KMS-11 (cell line): ENCODE measurements at regions not wholly inside any gene's neighbourhood (a gene's known extent, or its start where the extent isn't known, plus 50 kb on each side); places are given as distances from the start of the nearest gene placed in this dataset.

Experiments
- H2AFZ ChIP-seq: fragments of 200-600 bp; sonication (generic); 2 replicates; pipeline ENCODE4 v1.6.1; 2016; ENCODE audit warnings: antibody characterized with exemption, mixed run types, low read depth
- H3K27ac ChIP-seq: fragments of 200-600 bp; sonication (generic); 2 replicates; pipeline ENCODE4 v1.6.1; 2016; ENCODE audit warnings: mild to moderate bottlenecking, mixed run types
- H3K27me3 ChIP-seq: fragments of 200-600 bp; sonication (generic); 2 replicates; pipeline ENCODE4 v1.6.1; 2017; ENCODE audit warnings: mild to moderate bottlenecking, low read depth, mixed run types, moderate library complexity; ENCODE audit not compliant: insufficient read depth
- H3K36me3 ChIP-seq: fragments of 200-600 bp; sonication (generic); 2 replicates; pipeline ENCODE4 v1.6.1; 2017; ENCODE audit warnings: mild to moderate bottlenecking, mixed run types; ENCODE audit not compliant: insufficient read depth
- H3K4me1 ChIP-seq: fragments of 200-600 bp; sonication (generic); 2 replicates; pipeline ENCODE4 v1.6.1; 2016; ENCODE audit warnings: mild to moderate bottlenecking, low read depth, mixed run types; ENCODE audit not compliant: poor library complexity, severe bottlenecking
- H3K4me2 ChIP-seq: fragments of 200-600 bp; sonication (generic); 2 replicates; pipeline ENCODE4 v1.7.0; 2016; ENCODE audit warnings: mild to moderate bottlenecking, mixed run types
- H3K4me3 ChIP-seq: fragments of 200-600 bp; sonication (generic); IDR thresholded peaks from 2 replicates; pipeline ENCODE4 v1.6.1; 2017; ENCODE audit warnings: low read depth, low read length, mixed read lengths; ENCODE audit not compliant: insufficient read depth
- H3K79me2 ChIP-seq: fragments of 200-600 bp; sonication (generic); 2 replicates; pipeline ENCODE4 v1.6.1; 2016; ENCODE audit warnings: low read depth, mixed run types; ENCODE audit not compliant: insufficient read depth
- H3K9ac ChIP-seq: fragments of 200-600 bp; sonication (generic); 2 replicates; pipeline ENCODE4 v1.6.1; 2016; ENCODE audit warnings: mild to moderate bottlenecking, mixed run types
- H4K20me1 ChIP-seq: fragments of 200-600 bp; sonication (generic); 2 replicates; pipeline ENCODE4 v1.6.1; 2016; ENCODE audit warnings: mild to moderate bottlenecking, mixed run types; ENCODE audit not compliant: insufficient read depth
- TF ChIP-seq, protein P1 (sequence below): fragments of 200-600 bp; sonication (generic); conservative IDR thresholded peaks from 2 replicates; pipeline ENCODE4 v1.6.1; 2017; ENCODE audit warnings: low read depth, mild to moderate bottlenecking, antibody characterized with exemption, low read length, moderate library complexity, mixed read lengths

DNA sequence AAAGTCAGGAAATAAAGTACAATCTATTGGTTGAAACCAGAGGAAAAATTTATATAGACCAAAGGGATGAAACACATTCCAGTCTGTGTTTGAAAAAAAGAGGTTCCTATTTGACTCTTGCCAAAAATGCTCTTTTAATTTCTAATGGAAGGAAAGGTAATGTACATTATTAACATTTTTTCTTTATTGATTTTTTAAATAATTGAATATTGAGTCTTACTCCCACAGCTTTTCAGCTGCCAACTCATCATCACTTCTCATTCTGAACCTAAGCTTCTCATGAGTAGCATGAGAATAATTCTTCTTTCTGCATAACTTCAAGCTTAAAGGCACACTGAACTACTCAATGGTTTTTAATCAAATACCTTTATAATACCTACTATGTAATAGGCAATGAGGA lies 49.8 kb upstream of the FHIP2A start:
- H3K9ac ChIP-seq = no peak overlapping the region
- no peaks in the 10 kb centered on the region for H3K36me3 ChIP-seq
- TF ChIP-seq, protein P1, sequence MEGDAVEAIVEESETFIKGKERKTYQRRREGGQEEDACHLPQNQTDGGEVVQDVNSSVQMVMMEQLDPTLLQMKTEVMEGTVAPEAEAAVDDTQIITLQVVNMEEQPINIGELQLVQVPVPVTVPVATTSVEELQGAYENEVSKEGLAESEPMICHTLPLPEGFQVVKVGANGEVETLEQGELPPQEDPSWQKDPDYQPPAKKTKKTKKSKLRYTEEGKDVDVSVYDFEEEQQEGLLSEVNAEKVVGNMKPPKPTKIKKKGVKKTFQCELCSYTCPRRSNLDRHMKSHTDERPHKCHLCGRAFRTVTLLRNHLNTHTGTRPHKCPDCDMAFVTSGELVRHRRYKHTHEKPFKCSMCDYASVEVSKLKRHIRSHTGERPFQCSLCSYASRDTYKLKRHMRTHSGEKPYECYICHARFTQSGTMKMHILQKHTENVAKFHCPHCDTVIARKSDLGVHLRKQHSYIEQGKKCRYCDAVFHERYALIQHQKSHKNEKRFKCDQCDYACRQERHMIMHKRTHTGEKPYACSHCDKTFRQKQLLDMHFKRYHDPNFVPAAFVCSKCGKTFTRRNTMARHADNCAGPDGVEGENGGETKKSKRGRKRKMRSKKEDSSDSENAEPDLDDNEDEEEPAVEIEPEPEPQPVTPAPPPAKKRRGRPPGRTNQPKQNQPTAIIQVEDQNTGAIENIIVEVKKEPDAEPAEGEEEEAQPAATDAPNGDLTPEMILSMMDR = no peak
- H3K79me2 ChIP-seq = no peaks in the 10 kb centered on the region
- no peaks in the 10 kb centered on the region for H4K20me1 ChIP-seq
- no peaks in the 10 kb centered on the region for H3K27me3 ChIP-seq
- no peak overlapping the region for H2AFZ ChIP-seq
- H3K4me3 ChIP-seq = no peak overlapping the region
- H3K4me2 ChIP-seq = no peak overlapping the region
- H3K27ac ChIP-seq = no peak overlapping the region
- peaks cover 8% of the 10 kb centered on the region for H3K4me1 ChIP-seq
